CD4-positive, CD25-positive, alpha-beta regulatory T cell (primary cell): ENCODE measurements at regions not wholly inside any gene's neighbourhood (a gene's known extent, or its start where the extent isn't known, plus 50 kb on each side); places are given as distances from the start of the nearest gene placed in this dataset.

Experiments used
- ATAC-seq, 2 donors: fragments of 150-1000 bp; cut with Tn5 transposase; one replicate each; pipeline ENCODE4 v1.10.0; 2021; ENCODE audit warnings: low read depth in 2 of 2, moderate number of reproducible peaks in 2 of 2, moderate library complexity in 1 of 2
- DNase-seq, 3 donors: peaks; one replicate each; pipeline versions ENCODE4 v3.0.0 to v3.0.0-alpha.2; 2012 to 2022; ENCODE audit warnings: mixed read lengths in 1 of 3
- H3K27ac ChIP-seq: one replicate; pipeline ENCODE4 v1.7.0; 2013; ENCODE audit warnings: mild to moderate bottlenecking, low read length; ENCODE audit not compliant: insufficient read depth, poor library complexity, severe bottlenecking
- H3K27me3 ChIP-seq: one replicate; pipeline ENCODE4 v1.7.0; 2013; ENCODE audit warnings: low read length; ENCODE audit not compliant: control insufficient read depth, insufficient read depth
- H3K36me3 ChIP-seq: one replicate; pipeline ENCODE4 v1.7.0; 2013; ENCODE audit warnings: mild to moderate bottlenecking, low read length, moderate library complexity; ENCODE audit not compliant: control insufficient read depth, insufficient read depth
- H3K4me1 ChIP-seq: 2 replicates; pipeline ENCODE4 v1.7.0; 2013; ENCODE audit warnings: mild to moderate bottlenecking, low read length; ENCODE audit not compliant: insufficient read depth, control insufficient read depth, poor library complexity, severe bottlenecking
- H3K4me3 ChIP-seq: one replicate; pipeline ENCODE4 v1.7.0; 2013; ENCODE audit warnings: low read depth, mild to moderate bottlenecking, low read length, moderate library complexity
- H3K9me3 ChIP-seq, 2 experiments: 1 replicate in 1 of 2; 2 replicates in 1 of 2; pipeline ENCODE4 v1.7.0; 2013; ENCODE audit warnings: low read length in 2 of 2, mild to moderate bottlenecking in 1 of 2, moderate library complexity in 1 of 2; ENCODE audit not compliant: control insufficient read depth in 2 of 2
- H3K27ac Mint-ChIP-seq, 3 donors: one replicate each; pipeline ENCODE4 v1.8.0; 2020 to 2022; ENCODE audit warnings: mild to moderate bottlenecking in 3 of 3, mixed read lengths in 3 of 3, moderate library complexity in 2 of 3
- H3K27me3 Mint-ChIP-seq: one replicate; pipeline ENCODE4 v1.8.0; 2022; ENCODE audit warnings: mild to moderate bottlenecking, mixed read lengths
- H3K36me3 Mint-ChIP-seq: one replicate; pipeline ENCODE4 v1.8.0; 2020; ENCODE audit warnings: mixed read lengths
- H3K4me1 Mint-ChIP-seq, 4 donors: one replicate each; pipeline ENCODE4 v1.8.0; 2020 to 2022; ENCODE audit warnings: mixed read lengths in 4 of 4, mild to moderate bottlenecking in 1 of 4
- H3K4me3 Mint-ChIP-seq, 4 donors: one replicate each; pipeline ENCODE4 v1.8.0; 2020 to 2022; ENCODE audit warnings: mild to moderate bottlenecking in 4 of 4, mixed read lengths in 4 of 4, moderate library complexity in 3 of 4
- H3K9me3 Mint-ChIP-seq, 7 donors: one replicate each; pipeline ENCODE4 v1.8.0; 2020 to 2022; ENCODE audit warnings: mixed read lengths in 7 of 7, mild to moderate bottlenecking in 3 of 7, moderate library complexity in 2 of 7

DNA sequence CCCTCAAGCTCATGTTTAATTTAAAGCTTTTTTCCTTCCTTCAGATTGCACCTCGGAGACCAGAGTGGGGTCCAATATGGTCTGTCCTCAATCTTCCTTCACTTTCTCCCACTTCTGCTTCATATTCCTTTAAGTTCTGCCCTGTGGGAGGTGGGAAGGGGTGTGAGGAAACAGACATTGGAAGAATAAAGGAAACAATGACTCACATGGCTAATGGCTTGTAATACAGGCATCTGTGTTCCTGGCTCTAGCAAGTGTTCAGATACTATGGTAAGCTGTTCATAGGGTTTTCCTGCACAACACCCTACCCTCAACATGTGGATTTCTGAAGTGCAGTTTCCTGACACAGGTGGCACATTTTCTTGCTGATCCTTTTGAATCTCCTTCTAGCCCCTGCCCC, 209.5 kb downstream of the PIK3C3 start:
- Mint-ChIP-seq H3K4me3 (no peak overlapping the region), H3K27me3 (no peaks in the 10 kb centered on the region), H3K27ac (no peak overlapping the region), H3K4me1 (no peaks in the 10 kb centered on the region), H3K36me3 (no peaks in the 10 kb centered on the region), H3K9me3 (peaks cover 0 to 1% (median 0%) of the 10 kb centered on the region in 7 donors)
- no peaks in the 10 kb centered on the region for H3K36me3 ChIP-seq
- no peak overlapping the region for H3K27ac ChIP-seq
- DNase-seq (no peak), ATAC-seq (no peak)
- no peaks in the 10 kb centered on the region for H3K9me3 ChIP-seq
- no peaks in the 10 kb centered on the region for H3K27me3 ChIP-seq
- H3K4me3 ChIP-seq, result no peak overlapping the region
- no peaks in the 10 kb centered on the region for H3K4me1 ChIP-seq

- no peak overlapping the region for H3K4me3 Mint-ChIP-seq
- H3K36me3 Mint-ChIP-seq, result no peaks in the 10 kb centered on the region
- no peak for ATAC-seq
- peaks cover 0 to 1% (median 0%) of the 10 kb centered on the region in 7 donors for H3K9me3 Mint-ChIP-seq
- Histone ChIP-seq H3K27ac (no peak overlapping the region), H3K27me3 (no peaks in the 10 kb centered on the region), H3K9me3 (no peaks in the 10 kb centered on the region), H3K4me1 (no peaks in the 10 kb centered on the region), H3K36me3 (no peaks in the 10 kb centered on the region), H3K4me3 (no peak overlapping the region)
- H3K4me1 Mint-ChIP-seq, result no peaks in the 10 kb centered on the region
- no peak overlapping the region for H3K27ac Mint-ChIP-seq
- DNase-seq, result no peak
- H3K27me3 Mint-ChIP-seq, result no peaks in the 10 kb centered on the region
These were observed 211.0 kb downstream of the PIK3C3 start for GRCh38 chr18:42165922-42166513.

- H3K9me3 Mint-ChIP-seq, result peaks cover 0 to 1% (median 0%) of the 10 kb centered on the region in 7 donors
- Histone ChIP-seq H3K27me3 (no peaks in the 10 kb centered on the region), H3K9me3 (no peaks in the 10 kb centered on the region), H3K36me3 (no peaks in the 10 kb centered on the region), H3K4me1 (no peaks in the 10 kb centered on the region), H3K27ac (no peak overlapping the region), H3K4me3 (no peak overlapping the region)
- H3K27ac Mint-ChIP-seq, result no peak overlapping the region
- no peaks in the 10 kb centered on the region for H3K27me3 Mint-ChIP-seq
- ATAC-seq (no peak), DNase-seq (no peak)
- H3K36me3 Mint-ChIP-seq, result no peaks in the 10 kb centered on the region
- H3K4me1 Mint-ChIP-seq, result no peaks in the 10 kb centered on the region
- H3K4me3 Mint-ChIP-seq, result no peak overlapping the region
These were observed 213.5 kb downstream of the PIK3C3 start for GRCh38 chr18:42168487-42168886.

DNA sequence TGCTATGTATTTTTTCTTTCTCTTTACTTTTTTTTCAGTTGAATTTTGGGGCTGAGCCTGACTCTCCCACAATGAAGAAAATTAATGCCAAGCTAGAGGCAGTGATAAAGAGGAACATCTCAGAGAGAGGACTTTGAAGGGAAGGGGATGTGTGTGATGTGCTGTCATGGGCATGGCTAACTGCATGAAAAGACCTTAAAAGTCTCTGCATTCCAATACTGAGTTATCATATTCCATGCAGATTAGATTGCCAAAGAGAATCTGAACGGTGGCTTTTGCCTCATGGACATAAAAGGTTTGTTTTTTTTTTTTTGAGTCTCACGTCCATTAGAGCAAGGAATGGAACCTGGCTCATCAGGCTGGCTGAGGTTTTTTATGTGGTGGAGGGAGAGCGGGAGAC, 213.9 kb downstream of the PIK3C3 start:
- Mint-ChIP-seq H3K4me3 (no peak overlapping the region), H3K4me1 (no peaks in the 10 kb centered on the region), H3K27me3 (no peaks in the 10 kb centered on the region), H3K36me3 (no peaks in the 10 kb centered on the region), H3K9me3 (peaks cover 0 to 1% (median 0%) of the 10 kb centered on the region in 7 donors), H3K27ac (no peak overlapping the region)
- H3K4me1 ChIP-seq, result no peaks in the 10 kb centered on the region
- H3K27me3 ChIP-seq, result no peaks in the 10 kb centered on the region
- no peaks in the 10 kb centered on the region for H3K36me3 ChIP-seq
- no peak for DNase-seq
- no peak overlapping the region for H3K4me3 ChIP-seq
- ATAC-seq, result no peak
- no peaks in the 10 kb centered on the region for H3K9me3 ChIP-seq
- no peak overlapping the region for H3K27ac ChIP-seq

GRCh38 chr18:42174909-42175308, 219.9 kb downstream of the PIK3C3 start:
- Mint-ChIP-seq H3K4me1 (no peaks in the 10 kb centered on the region), H3K9me3 (peaks cover 0 to 2% (median 0%) of the 10 kb centered on the region in 7 donors), H3K4me3 (no peak overlapping the region), H3K36me3 (no peaks in the 10 kb centered on the region), H3K27me3 (no peaks in the 10 kb centered on the region), H3K27ac (no peak overlapping the region)
- Histone ChIP-seq H3K9me3 (no peaks in the 10 kb centered on the region), H3K36me3 (no peaks in the 10 kb centered on the region), H3K27me3 (no peaks in the 10 kb centered on the region), H3K4me1 (no peaks in the 10 kb centered on the region), H3K27ac (no peak overlapping the region), H3K4me3 (no peak overlapping the region)
- no peak for ATAC-seq
- no peak for DNase-seq

- Mint-ChIP-seq H3K4me1 (no peaks in the 10 kb centered on the region), H3K4me3 (no peak overlapping the region), H3K27ac (no peak overlapping the region), H3K27me3 (no peaks in the 10 kb centered on the region), H3K36me3 (no peaks in the 10 kb centered on the region), H3K9me3 (peaks cover 0 to 2% (median 0%) of the 10 kb centered on the region in 7 donors)
- Histone ChIP-seq H3K4me1 (no peaks in the 10 kb centered on the region), H3K27me3 (no peaks in the 10 kb centered on the region), H3K36me3 (no peaks in the 10 kb centered on the region), H3K4me3 (no peak overlapping the region), H3K27ac (no peak overlapping the region), H3K9me3 (no peaks in the 10 kb centered on the region)
- ATAC-seq (no peak), DNase-seq (no peak)
These were observed 221.6 kb downstream of the PIK3C3 start for GRCh38 chr18:42176599-42176998.

GRCh38 chr18:42177390-42177789, 222.4 kb downstream of the PIK3C3 start:
- no peaks in the 10 kb centered on the region for H3K27me3 ChIP-seq
- DNase-seq (no peak), ATAC-seq (no peak)
- no peaks in the 10 kb centered on the region for H3K4me1 ChIP-seq
- H3K4me3 ChIP-seq, result no peak overlapping the region
- no peaks in the 10 kb centered on the region for H3K27me3 Mint-ChIP-seq
- H3K36me3 Mint-ChIP-seq, result no peaks in the 10 kb centered on the region
- H3K4me3 Mint-ChIP-seq, result no peak overlapping the region
- no peaks in the 10 kb centered on the region for H3K36me3 ChIP-seq
- H3K4me1 Mint-ChIP-seq, result no peaks in the 10 kb centered on the region
- H3K9me3 ChIP-seq, result no peaks in the 10 kb centered on the region
- peaks cover 0 to 2% (median 0%) of the 10 kb centered on the region in 7 donors for H3K9me3 Mint-ChIP-seq
- no peak overlapping the region for H3K27ac ChIP-seq
- no peak overlapping the region for H3K27ac Mint-ChIP-seq

DNA sequence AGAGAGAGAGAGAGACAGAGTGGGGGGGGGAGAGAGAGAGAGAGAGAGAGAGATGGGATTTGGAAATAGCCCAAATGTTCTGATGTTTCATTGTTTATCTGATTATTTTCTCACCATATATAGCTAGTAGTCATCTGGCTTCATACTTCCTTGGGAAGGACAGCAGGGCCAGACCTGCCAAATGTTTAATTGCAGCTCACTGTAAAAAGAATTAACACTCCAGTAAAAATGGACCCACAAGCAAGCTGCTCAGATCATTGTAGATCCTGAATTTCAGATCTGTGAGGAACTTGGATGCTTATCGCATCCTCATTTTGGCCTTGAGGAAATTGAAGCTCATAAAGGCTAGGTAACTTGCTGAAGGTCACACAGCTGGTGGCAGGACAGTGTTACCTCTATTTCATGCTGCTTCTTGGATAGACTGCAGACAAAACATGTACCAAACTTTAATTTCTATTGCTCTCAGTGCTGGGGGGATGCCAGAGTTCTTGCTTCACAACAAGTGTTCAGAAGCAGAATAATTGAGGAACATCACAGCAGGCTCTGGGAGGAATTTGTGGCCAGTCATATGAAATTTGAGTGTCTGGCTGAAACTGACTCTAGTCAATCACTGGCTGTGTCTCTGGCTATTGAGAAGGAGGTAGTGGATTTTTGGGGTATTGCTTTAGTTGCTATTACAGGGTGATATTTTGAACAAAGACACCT, 223.5 kb downstream of the PIK3C3 start:
- Mint-ChIP-seq H3K27ac (no peak overlapping the region), H3K9me3 (peaks cover 0 to 2% (median 0%) of the 10 kb centered on the region in 7 donors), H3K4me1 (no peaks in the 10 kb centered on the region), H3K27me3 (no peaks in the 10 kb centered on the region), H3K4me3 (no peak overlapping the region), H3K36me3 (no peaks in the 10 kb centered on the region)
- H3K27me3 ChIP-seq, result no peaks in the 10 kb centered on the region
- DNase-seq (no peak), ATAC-seq (no peak)
- no peak overlapping the region for H3K27ac ChIP-seq
- H3K4me3 ChIP-seq, result no peak overlapping the region
- H3K4me1 ChIP-seq, result no peaks in the 10 kb centered on the region
- H3K9me3 ChIP-seq, result no peaks in the 10 kb centered on the region
- no peaks in the 10 kb centered on the region for H3K36me3 ChIP-seq
